ENCODE measurements at regions not wholly inside any gene's neighbourhood (a gene's known extent, or its start where the extent isn't known, plus 50 kb on each side); places are given as distances from the start of the nearest gene placed in this dataset.

DNA sequence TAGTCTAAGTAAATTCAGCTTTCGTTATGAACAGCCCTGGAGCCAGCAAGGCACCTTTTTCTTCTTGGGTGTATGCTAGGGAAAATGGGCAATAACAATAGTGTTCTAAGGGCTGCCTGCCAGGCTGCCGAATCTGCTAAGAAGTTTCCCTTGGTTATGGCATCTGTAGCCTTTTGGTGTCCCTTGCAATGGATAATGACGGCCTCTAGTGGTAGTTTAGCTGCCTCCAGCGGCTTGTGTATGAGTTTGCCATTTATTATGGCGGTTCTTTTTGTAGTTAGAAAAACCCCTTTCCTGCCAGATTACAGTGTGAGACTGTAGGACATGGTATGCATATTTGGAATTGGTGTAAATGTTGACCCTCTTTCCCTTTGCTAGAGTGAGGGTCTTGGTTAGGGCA, 78.9 kb upstream of the SPIN4 start:
- TF ChIP-seq TEAD1 (CRISPR knock-in tag; IDR thresholded peaks at IDR 0.05) (no peak), JUN (CRISPR knock-in tag; IDR thresholded peaks at IDR 0.05) (no peak), SMAD4 (CRISPR knock-in tag; IDR thresholded peaks at IDR 0.05) (no peak), TCF7 (CRISPR knock-in tag; IDR thresholded peaks at IDR 0.05; ENCODE audit: low read depth) (no peak), ZNF138 (CRISPR knock-in tag; conservative IDR thresholded peaks at IDR 0.05) (no peak)
- TF ChIP-seq, protein P1, sequence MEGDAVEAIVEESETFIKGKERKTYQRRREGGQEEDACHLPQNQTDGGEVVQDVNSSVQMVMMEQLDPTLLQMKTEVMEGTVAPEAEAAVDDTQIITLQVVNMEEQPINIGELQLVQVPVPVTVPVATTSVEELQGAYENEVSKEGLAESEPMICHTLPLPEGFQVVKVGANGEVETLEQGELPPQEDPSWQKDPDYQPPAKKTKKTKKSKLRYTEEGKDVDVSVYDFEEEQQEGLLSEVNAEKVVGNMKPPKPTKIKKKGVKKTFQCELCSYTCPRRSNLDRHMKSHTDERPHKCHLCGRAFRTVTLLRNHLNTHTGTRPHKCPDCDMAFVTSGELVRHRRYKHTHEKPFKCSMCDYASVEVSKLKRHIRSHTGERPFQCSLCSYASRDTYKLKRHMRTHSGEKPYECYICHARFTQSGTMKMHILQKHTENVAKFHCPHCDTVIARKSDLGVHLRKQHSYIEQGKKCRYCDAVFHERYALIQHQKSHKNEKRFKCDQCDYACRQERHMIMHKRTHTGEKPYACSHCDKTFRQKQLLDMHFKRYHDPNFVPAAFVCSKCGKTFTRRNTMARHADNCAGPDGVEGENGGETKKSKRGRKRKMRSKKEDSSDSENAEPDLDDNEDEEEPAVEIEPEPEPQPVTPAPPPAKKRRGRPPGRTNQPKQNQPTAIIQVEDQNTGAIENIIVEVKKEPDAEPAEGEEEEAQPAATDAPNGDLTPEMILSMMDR (IDR thresholded peaks at IDR 0.05) = no peak
- TF ChIP-seq, protein P2, sequence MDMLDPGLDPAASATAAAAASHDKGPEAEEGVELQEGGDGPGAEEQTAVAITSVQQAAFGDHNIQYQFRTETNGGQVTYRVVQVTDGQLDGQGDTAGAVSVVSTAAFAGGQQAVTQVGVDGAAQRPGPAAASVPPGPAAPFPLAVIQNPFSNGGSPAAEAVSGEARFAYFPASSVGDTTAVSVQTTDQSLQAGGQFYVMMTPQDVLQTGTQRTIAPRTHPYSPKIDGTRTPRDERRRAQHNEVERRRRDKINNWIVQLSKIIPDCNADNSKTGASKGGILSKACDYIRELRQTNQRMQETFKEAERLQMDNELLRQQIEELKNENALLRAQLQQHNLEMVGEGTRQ (CRISPR knock-in tag; IDR thresholded peaks at IDR 0.05) = no peak
- TF ChIP-seq, protein P3, sequence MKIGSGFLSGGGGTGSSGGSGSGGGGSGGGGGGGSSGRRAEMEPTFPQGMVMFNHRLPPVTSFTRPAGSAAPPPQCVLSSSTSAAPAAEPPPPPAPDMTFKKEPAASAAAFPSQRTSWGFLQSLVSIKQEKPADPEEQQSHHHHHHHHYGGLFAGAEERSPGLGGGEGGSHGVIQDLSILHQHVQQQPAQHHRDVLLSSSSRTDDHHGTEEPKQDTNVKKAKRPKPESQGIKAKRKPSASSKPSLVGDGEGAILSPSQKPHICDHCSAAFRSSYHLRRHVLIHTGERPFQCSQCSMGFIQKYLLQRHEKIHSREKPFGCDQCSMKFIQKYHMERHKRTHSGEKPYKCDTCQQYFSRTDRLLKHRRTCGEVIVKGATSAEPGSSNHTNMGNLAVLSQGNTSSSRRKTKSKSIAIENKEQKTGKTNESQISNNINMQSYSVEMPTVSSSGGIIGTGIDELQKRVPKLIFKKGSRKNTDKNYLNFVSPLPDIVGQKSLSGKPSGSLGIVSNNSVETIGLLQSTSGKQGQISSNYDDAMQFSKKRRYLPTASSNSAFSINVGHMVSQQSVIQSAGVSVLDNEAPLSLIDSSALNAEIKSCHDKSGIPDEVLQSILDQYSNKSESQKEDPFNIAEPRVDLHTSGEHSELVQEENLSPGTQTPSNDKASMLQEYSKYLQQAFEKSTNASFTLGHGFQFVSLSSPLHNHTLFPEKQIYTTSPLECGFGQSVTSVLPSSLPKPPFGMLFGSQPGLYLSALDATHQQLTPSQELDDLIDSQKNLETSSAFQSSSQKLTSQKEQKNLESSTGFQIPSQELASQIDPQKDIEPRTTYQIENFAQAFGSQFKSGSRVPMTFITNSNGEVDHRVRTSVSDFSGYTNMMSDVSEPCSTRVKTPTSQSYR (CRISPR knock-in tag; IDR thresholded peaks at IDR 0.05) = no peak
- TF ChIP-seq, protein P4, sequence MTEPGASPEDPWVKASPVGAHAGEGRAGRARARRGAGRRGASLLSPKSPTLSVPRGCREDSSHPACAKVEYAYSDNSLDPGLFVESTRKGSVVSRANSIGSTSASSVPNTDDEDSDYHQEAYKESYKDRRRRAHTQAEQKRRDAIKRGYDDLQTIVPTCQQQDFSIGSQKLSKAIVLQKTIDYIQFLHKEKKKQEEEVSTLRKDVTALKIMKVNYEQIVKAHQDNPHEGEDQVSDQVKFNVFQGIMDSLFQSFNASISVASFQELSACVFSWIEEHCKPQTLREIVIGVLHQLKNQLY (CRISPR knock-in tag; IDR thresholded peaks at IDR 0.05) = no peak
- TF ChIP-seq, protein P5, sequence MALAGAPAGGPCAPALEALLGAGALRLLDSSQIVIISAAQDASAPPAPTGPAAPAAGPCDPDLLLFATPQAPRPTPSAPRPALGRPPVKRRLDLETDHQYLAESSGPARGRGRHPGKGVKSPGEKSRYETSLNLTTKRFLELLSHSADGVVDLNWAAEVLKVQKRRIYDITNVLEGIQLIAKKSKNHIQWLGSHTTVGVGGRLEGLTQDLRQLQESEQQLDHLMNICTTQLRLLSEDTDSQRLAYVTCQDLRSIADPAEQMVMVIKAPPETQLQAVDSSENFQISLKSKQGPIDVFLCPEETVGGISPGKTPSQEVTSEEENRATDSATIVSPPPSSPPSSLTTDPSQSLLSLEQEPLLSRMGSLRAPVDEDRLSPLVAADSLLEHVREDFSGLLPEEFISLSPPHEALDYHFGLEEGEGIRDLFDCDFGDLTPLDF (CRISPR knock-in tag; IDR thresholded peaks at IDR 0.05) = no peak
- TF ChIP-seq, protein P6, sequence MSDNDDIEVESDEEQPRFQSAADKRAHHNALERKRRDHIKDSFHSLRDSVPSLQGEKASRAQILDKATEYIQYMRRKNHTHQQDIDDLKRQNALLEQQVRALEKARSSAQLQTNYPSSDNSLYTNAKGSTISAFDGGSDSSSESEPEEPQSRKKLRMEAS (CRISPR knock-in tag; IDR thresholded peaks at IDR 0.05) = no peak

All from WTC11 (cell line).